KMS-11 (cell line): ENCODE measurements at regions not wholly inside any gene's neighbourhood (a gene's known extent, or its start where the extent isn't known, plus 50 kb on each side); places are given as distances from the start of the nearest gene placed in this dataset.

Source experiments
- H2AFZ ChIP-seq: fragments of 200-600 bp; sonication (generic); 2 replicates; pipeline ENCODE4 v1.6.1; 2016; ENCODE audit warnings: antibody characterized with exemption, mixed run types, low read depth
- H3K27ac ChIP-seq: fragments of 200-600 bp; sonication (generic); 2 replicates; pipeline ENCODE4 v1.6.1; 2016; ENCODE audit warnings: mild to moderate bottlenecking, mixed run types
- H3K27me3 ChIP-seq: fragments of 200-600 bp; sonication (generic); 2 replicates; pipeline ENCODE4 v1.6.1; 2017; ENCODE audit warnings: mild to moderate bottlenecking, low read depth, mixed run types, moderate library complexity; ENCODE audit not compliant: insufficient read depth
- H3K36me3 ChIP-seq: fragments of 200-600 bp; sonication (generic); 2 replicates; pipeline ENCODE4 v1.6.1; 2017; ENCODE audit warnings: mild to moderate bottlenecking, mixed run types; ENCODE audit not compliant: insufficient read depth
- H3K4me1 ChIP-seq: fragments of 200-600 bp; sonication (generic); 2 replicates; pipeline ENCODE4 v1.6.1; 2016; ENCODE audit warnings: mild to moderate bottlenecking, low read depth, mixed run types; ENCODE audit not compliant: poor library complexity, severe bottlenecking
- H3K4me2 ChIP-seq: fragments of 200-600 bp; sonication (generic); 2 replicates; pipeline ENCODE4 v1.7.0; 2016; ENCODE audit warnings: mild to moderate bottlenecking, mixed run types
- H3K4me3 ChIP-seq: fragments of 200-600 bp; sonication (generic); IDR thresholded peaks from 2 replicates; pipeline ENCODE4 v1.6.1; 2017; ENCODE audit warnings: low read depth, low read length, mixed read lengths; ENCODE audit not compliant: insufficient read depth
- H3K79me2 ChIP-seq: fragments of 200-600 bp; sonication (generic); 2 replicates; pipeline ENCODE4 v1.6.1; 2016; ENCODE audit warnings: low read depth, mixed run types; ENCODE audit not compliant: insufficient read depth
- H3K9ac ChIP-seq: fragments of 200-600 bp; sonication (generic); 2 replicates; pipeline ENCODE4 v1.6.1; 2016; ENCODE audit warnings: mild to moderate bottlenecking, mixed run types
- H4K20me1 ChIP-seq: fragments of 200-600 bp; sonication (generic); 2 replicates; pipeline ENCODE4 v1.6.1; 2016; ENCODE audit warnings: mild to moderate bottlenecking, mixed run types; ENCODE audit not compliant: insufficient read depth
- CTCF ChIP-seq: fragments of 200-600 bp; sonication (generic); conservative IDR thresholded peaks from 2 replicates; pipeline ENCODE4 v1.6.1; 2017; ENCODE audit warnings: low read depth, mild to moderate bottlenecking, antibody characterized with exemption, low read length, moderate library complexity, mixed read lengths

GRCh38 chr2:220147161-220148038 is 520.0 kb downstream of the SLC4A3 start:
- H3K4me2 ChIP-seq, result no peak overlapping the region
- H3K36me3 ChIP-seq, result no peaks in the 10 kb centered on the region
- no peaks in the 10 kb centered on the region for H3K4me1 ChIP-seq
- no peak overlapping the region for H2AFZ ChIP-seq
- no peak overlapping the region for H3K9ac ChIP-seq
- no peaks in the 10 kb centered on the region for H4K20me1 ChIP-seq
- TF ChIP-seq CTCF, result no peak
- no peaks in the 10 kb centered on the region for H3K79me2 ChIP-seq
- H3K4me3 ChIP-seq, result no peak overlapping the region
- no peaks in the 10 kb centered on the region for H3K27me3 ChIP-seq
- H3K27ac ChIP-seq, result no peak overlapping the region

GRCh38 chr2:220148471-220149248 is 521.2 kb downstream of the SLC4A3 start:
- H4K20me1 ChIP-seq, result no peaks in the 10 kb centered on the region
- H3K4me1 ChIP-seq, result no peaks in the 10 kb centered on the region
- H3K27ac ChIP-seq, result no peak overlapping the region
- no peaks in the 10 kb centered on the region for H3K79me2 ChIP-seq
- TF ChIP-seq CTCF, result no peak
- H3K4me2 ChIP-seq, result no peak overlapping the region
- H3K4me3 ChIP-seq, result no peak overlapping the region
- H3K36me3 ChIP-seq, result no peaks in the 10 kb centered on the region
- H2AFZ ChIP-seq, result no peak overlapping the region
- H3K9ac ChIP-seq, result no peak overlapping the region
- no peaks in the 10 kb centered on the region for H3K27me3 ChIP-seq

GRCh38 chr2:220151341-220151740 is 523.9 kb downstream of the SLC4A3 start:
- no peak overlapping the region for H3K9ac ChIP-seq
- no peaks in the 10 kb centered on the region for H3K4me1 ChIP-seq
- TF ChIP-seq CTCF, result no peak
- H3K36me3 ChIP-seq, result no peaks in the 10 kb centered on the region
- H3K27ac ChIP-seq, result no peak overlapping the region
- no peaks in the 10 kb centered on the region for H3K79me2 ChIP-seq
- H2AFZ ChIP-seq, result no peak overlapping the region
- no peak overlapping the region for H3K4me3 ChIP-seq
- no peaks in the 10 kb centered on the region for H4K20me1 ChIP-seq
- H3K4me2 ChIP-seq, result no peak overlapping the region
- H3K27me3 ChIP-seq, result no peaks in the 10 kb centered on the region

- Histone ChIP-seq H2AFZ (no peak overlapping the region), H3K27me3 (no peaks in the 10 kb centered on the region), H3K4me2 (no peak overlapping the region), H3K36me3 (no peaks in the 10 kb centered on the region), H3K79me2 (no peaks in the 10 kb centered on the region), H3K27ac (no peak overlapping the region), H3K4me3 (no peak overlapping the region), H4K20me1 (no peaks in the 10 kb centered on the region), H3K9ac (no peak overlapping the region), H3K4me1 (no peaks in the 10 kb centered on the region)
- TF ChIP-seq CTCF, result no peak
Measured at GRCh38 chr2:220152281-220152935, 525.0 kb downstream of the SLC4A3 start.
